Ovary (tissue), 3 donors: ENCODE measurements at regions not wholly inside any gene's neighbourhood (a gene's known extent, or its start where the extent isn't known, plus 50 kb on each side); places are given as distances from the start of the nearest gene placed in this dataset.

Experiments used
- EP300 ChIP-seq: sonication (generic); formaldehyde crosslinking; IDR thresholded peaks from one replicate; pipeline ENCODE4 v1.6.1; 2017; ENCODE audit warnings: antibody characterized with exemption
- POLR2A ChIP-seq: fragments of 450-650 bp; IDR thresholded peaks from one replicate; pipeline ENCODE4 v1.6.1; 2017; ENCODE audit warnings: antibody characterized with exemption, mild to moderate bottlenecking, moderate library complexity
- TF ChIP-seq, protein P1 (sequence below), 3 donors: fragments of 450-650 bp in 2 of 3; fragments of 200-600 bp in 1 of 3; IDR thresholded peaks; one replicate each; pipeline versions ENCODE4 v1.5.1 to v1.8.0; 2016 to 2022; ENCODE audit warnings: antibody characterized with exemption in 3 of 3, mild to moderate bottlenecking in 1 of 3
- donor health status: DM: no; HTN: no; CAD: no.

DNA sequence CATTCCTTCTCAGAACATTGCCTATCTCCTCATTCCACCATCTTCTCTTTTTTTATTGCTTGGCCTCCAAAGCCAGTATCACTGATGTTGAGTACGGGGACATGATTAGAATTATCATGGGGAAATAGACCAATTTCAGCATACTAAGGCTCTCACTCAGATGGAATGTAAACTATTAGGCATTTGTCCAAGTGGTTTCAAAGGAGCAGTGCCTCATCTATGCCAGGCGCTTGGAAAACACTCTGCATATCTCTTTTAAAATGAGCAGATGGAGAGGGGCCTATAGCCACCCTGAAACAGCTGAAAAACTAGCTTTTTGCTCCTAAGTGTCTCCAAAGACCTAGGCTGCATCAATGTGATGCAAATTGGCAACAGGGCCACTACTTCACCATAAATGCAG, 150.8 kb upstream of the DIPK2B start:
- TF ChIP-seq EP300 (no peak), POLR2A (no peak)
- TF ChIP-seq, protein P1, sequence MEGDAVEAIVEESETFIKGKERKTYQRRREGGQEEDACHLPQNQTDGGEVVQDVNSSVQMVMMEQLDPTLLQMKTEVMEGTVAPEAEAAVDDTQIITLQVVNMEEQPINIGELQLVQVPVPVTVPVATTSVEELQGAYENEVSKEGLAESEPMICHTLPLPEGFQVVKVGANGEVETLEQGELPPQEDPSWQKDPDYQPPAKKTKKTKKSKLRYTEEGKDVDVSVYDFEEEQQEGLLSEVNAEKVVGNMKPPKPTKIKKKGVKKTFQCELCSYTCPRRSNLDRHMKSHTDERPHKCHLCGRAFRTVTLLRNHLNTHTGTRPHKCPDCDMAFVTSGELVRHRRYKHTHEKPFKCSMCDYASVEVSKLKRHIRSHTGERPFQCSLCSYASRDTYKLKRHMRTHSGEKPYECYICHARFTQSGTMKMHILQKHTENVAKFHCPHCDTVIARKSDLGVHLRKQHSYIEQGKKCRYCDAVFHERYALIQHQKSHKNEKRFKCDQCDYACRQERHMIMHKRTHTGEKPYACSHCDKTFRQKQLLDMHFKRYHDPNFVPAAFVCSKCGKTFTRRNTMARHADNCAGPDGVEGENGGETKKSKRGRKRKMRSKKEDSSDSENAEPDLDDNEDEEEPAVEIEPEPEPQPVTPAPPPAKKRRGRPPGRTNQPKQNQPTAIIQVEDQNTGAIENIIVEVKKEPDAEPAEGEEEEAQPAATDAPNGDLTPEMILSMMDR (IDR thresholded peaks at IDR 0.05): no peak
